Esophagus muscularis mucosa (tissue), 4 donors: ENCODE measurements at regions not wholly inside any gene's neighbourhood (a gene's known extent, or its start where the extent isn't known, plus 50 kb on each side); places are given as distances from the start of the nearest gene placed in this dataset.

Experiments used
- DNase-seq: peaks from one replicate; pipeline ENCODE4 v3.0.0-alpha.2; 2017; ENCODE audit errors: extremely low spot score
- H3K27ac ChIP-seq, 4 donors: fragments of 200-600 bp; sonication (generic); replicated peaks in 1 of 4; 1 replicate in 3 of 4; 2 replicates in 1 of 4; pipeline ENCODE4 v1.5.1; 2016 to 2019; ENCODE audit warnings: mild to moderate bottlenecking in 1 of 4
- H3K27me3 ChIP-seq, 4 donors: fragments of 200-600 bp; sonication (generic); one replicate each; pipeline versions ENCODE4 v1.5.1 to v1.6.0; 2016 to 2019
- H3K36me3 ChIP-seq, 4 donors: fragments of 200-600 bp; sonication (generic); one replicate each; pipeline ENCODE4 v1.5.1; 2016 to 2019
- H3K4me1 ChIP-seq, 4 donors: fragments of 200-600 bp; sonication (generic); one replicate each; pipeline ENCODE4 v1.5.1; 2016 to 2019
- H3K4me3 ChIP-seq, 4 donors: fragments of 200-600 bp; sonication (generic); 1 replicate in 2 of 4; 2 replicates in 2 of 4; pipeline ENCODE4 v1.5.1; 2016 to 2019; ENCODE audit warnings: mild to moderate bottlenecking in 4 of 4, moderate library complexity in 1 of 4
- H3K9me3 ChIP-seq, 4 donors: fragments of 200-600 bp; sonication (generic); 1 replicate in 3 of 4; 2 replicates in 1 of 4; pipeline ENCODE4 v1.5.1; 2016 to 2019
- CTCF ChIP-seq, 3 experiments: fragments of 200-600 bp in 2 of 3; fragments of 450-650 bp in 1 of 3; sonication (generic) in 2 of 3; IDR thresholded peaks; one replicate each; pipeline ENCODE4 v1.5.1; 2017 to 2019; ENCODE audit warnings: antibody characterized with exemption in 3 of 3, mild to moderate bottlenecking in 2 of 3, moderate library complexity in 1 of 3
- EP300 ChIP-seq: sonication (generic); formaldehyde crosslinking; IDR thresholded peaks from one replicate; pipeline ENCODE4 v1.6.1; 2017; ENCODE audit warnings: antibody characterized with exemption
- POLR2A ChIP-seq: fragments of 450-650 bp; IDR thresholded peaks from one replicate; pipeline ENCODE4 v1.6.1; 2017; ENCODE audit warnings: antibody characterized with exemption, moderate library complexity, mild to moderate bottlenecking, low read depth
- POLR2AphosphoS5 ChIP-seq, 2 donors: sonication (generic); formaldehyde crosslinking; IDR thresholded peaks; one replicate each; pipeline ENCODE4 v1.6.1; 2017; ENCODE audit warnings: antibody characterized with exemption in 2 of 2
- WGBS: methylation state at CpG from one replicate; pipeline ENCODE4 v1.1.5; 2018; 5-methylcytosine and 5-hydroxymethylcytosine counted together
- intact Hi-C: fragments of 100-400 bp; cut with DNase I; formaldehyde crosslinking; loops from one replicate; pipeline ENCODE4 v1.15.1; 2023

- DNase-seq: no peak
- H3K4me3 ChIP-seq: no peak overlapping the region
- no peak overlapping the region for H3K27ac ChIP-seq
- no peaks in the 10 kb centered on the region for H3K9me3 ChIP-seq
- H3K4me1 ChIP-seq: peaks cover 0 to 21% (median 12%) of the 10 kb centered on the region in 4 donors
- intact Hi-C loops: no loop called here
- WGBS: 92% methylated on average over 3 of the region's 3 CpGs
- H3K27me3 ChIP-seq: no peaks in the 10 kb centered on the region
- H3K36me3 ChIP-seq: no peaks in the 10 kb centered on the region
- TF ChIP-seq POLR2AphosphoS5 (IDR thresholded peaks at IDR 0.05) (no peak), EP300 (no peak), POLR2A (no peak), CTCF (IDR thresholded peaks at IDR 0.05) (no peak)
Measured at GRCh38 chr15:97841558-97841957, 118.9 kb upstream of the ARRDC4 start.

- no peak overlapping the region for H3K27ac ChIP-seq
- H3K4me3 ChIP-seq: no peak overlapping the region
- 81% methylated on average over 6 of the region's 6 CpGs for WGBS
- H3K36me3 ChIP-seq: no peaks in the 10 kb centered on the region
- no peaks in the 10 kb centered on the region for H3K27me3 ChIP-seq
- no peak for DNase-seq
- H3K4me1 ChIP-seq: peaks cover 0 to 10% (median 5%) of the 10 kb centered on the region in 4 donors
- intact Hi-C loops: no loop called here
- TF ChIP-seq POLR2AphosphoS5 (IDR thresholded peaks at IDR 0.05) (no peak), EP300 (no peak)
- H3K9me3 ChIP-seq: no peaks in the 10 kb centered on the region
Measured at GRCh38 chr15:97849183-97849582, 111.3 kb upstream of the ARRDC4 start.

GRCh38 chr15:97858296-97858695 lies 102.2 kb upstream of the ARRDC4 start:
- 75% methylated on average over 2 of the region's 2 CpGs for WGBS
- DNase-seq: no peak

GRCh38 chr15:97861529-97862260 lies 98.8 kb upstream of the ARRDC4 start:
- Histone ChIP-seq H3K4me1 (peaks cover 0 to 17% (median 0%) of the 10 kb centered on the region in 4 donors), H3K27me3 (no peaks in the 10 kb centered on the region), H3K27ac (no peak overlapping the region), H3K9me3 (no peaks in the 10 kb centered on the region), H3K4me3 (no peak overlapping the region), H3K36me3 (no peaks in the 10 kb centered on the region)
- WGBS: 72% methylated on average over 2 of the region's 2 CpGs
- TF ChIP-seq POLR2A: no peak
- TF ChIP-seq POLR2AphosphoS5 (IDR thresholded peaks at IDR 0.05): no peak
- no peak for DNase-seq
- intact Hi-C loops: no loop called here

More at GRCh38 chr15:97858296-97858695, 102.2 kb upstream of the ARRDC4 start:
- H3K27ac ChIP-seq: peak overlapping the region in 3 of 4 donors; percentile 22 to 59 (median 48)
- H3K4me3 ChIP-seq: no peak overlapping the region
- no peaks in the 10 kb centered on the region for H3K36me3 ChIP-seq
- intact Hi-C loops: no loop called here
- H3K4me1 ChIP-seq: peaks cover 0 to 17% (median 0%) of the 10 kb centered on the region in 4 donors
- H3K27me3 ChIP-seq: no peaks in the 10 kb centered on the region
- TF ChIP-seq EP300: no peak
- TF ChIP-seq POLR2A: no peak
- no peak for TF ChIP-seq CTCF (IDR thresholded peaks at IDR 0.05)
- no peak for TF ChIP-seq POLR2AphosphoS5 (IDR thresholded peaks at IDR 0.05)
- H3K9me3 ChIP-seq: no peaks in the 10 kb centered on the region

- WGBS: 91% methylated on average over 7 of the region's 9 CpGs
- no peak overlapping the region for H3K4me3 ChIP-seq
- H3K27me3 ChIP-seq: no peaks in the 10 kb centered on the region
- no peak for TF ChIP-seq CTCF (IDR thresholded peaks at IDR 0.05)
- intact Hi-C loops: loop anchor here (5.0 kb wide), 1 partner anchor 50 kb away; no protein-coding TSS in a partner anchor
- peaks cover 0 to 3% (median 0%) of the 10 kb centered on the region in 4 donors for H3K4me1 ChIP-seq
- DNase-seq: no peak
- no peaks in the 10 kb centered on the region for H3K9me3 ChIP-seq
- H3K27ac ChIP-seq: no peak overlapping the region
- H3K36me3 ChIP-seq: no peaks in the 10 kb centered on the region
Measured at GRCh38 chr15:97866959-97867358, 93.5 kb upstream of the ARRDC4 start.
